Heart right ventricle (tissue), 16 donors: ENCODE measurements at regions not wholly inside any gene's neighbourhood (a gene's known extent, or its start where the extent isn't known, plus 50 kb on each side); places are given as distances from the start of the nearest gene placed in this dataset.

Experiments
- ATAC-seq, 8 donors: fragments of 200-7000 bp; cut with Tn5 transposase; one replicate each; pipeline ENCODE4 v1.9.1; 2020; ENCODE audit warnings: mild to moderate bottlenecking in 8 of 8, moderate library complexity in 8 of 8, moderate number of reproducible peaks in 1 of 8
- DNase-seq, 2 donors: peaks; one replicate each; pipeline ENCODE4 v3.0.0-alpha.2; 2020
- H3K27ac ChIP-seq, 10 donors: fragments of 200-600 bp; sonication (generic) in 2 of 10; one replicate each; pipeline versions ENCODE4 v1.5.0 to v1.8.0; 2020 to 2022; ENCODE audit warnings: mild to moderate bottlenecking in 3 of 10
- H3K27me3 ChIP-seq, 7 donors: fragments of 200-600 bp; one replicate each; pipeline ENCODE4 v1.8.0; 2021 to 2022; ENCODE audit warnings: mild to moderate bottlenecking in 2 of 7
- H3K36me3 ChIP-seq, 9 donors: fragments of 200-600 bp; sonication (generic) in 1 of 9; one replicate each; pipeline versions ENCODE4 v1.5.0 to v1.8.0; 2020 to 2022; ENCODE audit warnings: mild to moderate bottlenecking in 2 of 9
- H3K4me1 ChIP-seq, 9 donors: fragments of 200-600 bp; sonication (generic) in 1 of 9; one replicate each; pipeline versions ENCODE4 v1.5.0 to v1.8.0; 2020 to 2022; ENCODE audit warnings: mild to moderate bottlenecking in 4 of 9
- H3K4me3 ChIP-seq, 10 donors: fragments of 200-600 bp; sonication (generic) in 2 of 10; one replicate each; pipeline versions ENCODE4 v1.5.0 to v1.8.0; 2020 to 2022; ENCODE audit warnings: mild to moderate bottlenecking in 7 of 10, moderate library complexity in 2 of 10
- H3K9me3 ChIP-seq, 11 donors: fragments of 200-600 bp in 10 of 11; sonication (generic) in 2 of 11; one replicate each; pipeline versions ENCODE4 v1.5.0 to v1.8.0; 2013 to 2022; ENCODE audit warnings: mild to moderate bottlenecking in 2 of 11, control low read depth in 1 of 11, moderate library complexity in 1 of 11
- CTCF ChIP-seq, 9 donors: fragments of 200-600 bp; sonication (generic) in 2 of 9; IDR thresholded peaks; one replicate each; pipeline versions ENCODE4 v1.5.0 to v1.8.0; 2021 to 2022; ENCODE audit warnings: antibody characterized with exemption in 9 of 9, mild to moderate bottlenecking in 5 of 9, moderate library complexity in 1 of 9
- WGBS, 2 donors: extraction: QIAGEN DNeasy Blood & Tissue Kit; methylation state at CpG; one replicate each; pipeline ENCODE4 v1.1.7; 2013; ENCODE audit warnings: inconsistent platforms in 1 of 2; 5-methylcytosine and 5-hydroxymethylcytosine counted together
- intact Hi-C, 10 donors: fragments of 100-400 bp; cut with DNase I; formaldehyde crosslinking; loops; one replicate each; pipeline versions ENCODE4 v1.11.1 to v1.14.2; 2022
- donor health status: Arrhythmogenic right ventricular cardiomyopathy.
- donor health status: ischemic (EF 13 %, LVEDD 7.1; RV severe dilation, severe dysfunction).
- donor health status: healthy with polysubstance abuse.
- donor health status: DM: no; HTN: yes; CAD: no.
- donor health status: DM: no; HTN: no; CAD: no.
- donor health status: ischemic (EF 25% LVEDD 6.9; RV normal size, moderate dysfunction).
- donor health status: ischemic (EF 25% LVEDD 5.7; RV mildly dilated, moderate dysfunction).
- donor health status: healthy.
- donor health status: DM: yes; HTN: yes; CAD: no.
- donor health status: Ischemic cardiomyopathy.
- donor health status: ischemic (EF 35%, LVEDD 5.7; RV mildly dilated, moderate dysfunction).
- donor health status: nonischemic (EF 11% LVEDD 7.7; RV severe dilation, severe dysfunction).
- donor health status: DM: yes; HTN: yes; CAD: no.
- donor health status: PGD.
- donor health status: ischemic (EF 29% LVEDD 5.4; RV normal size, mild dysfunction).
- donor health status: nonischemic (EF 23%, LVEDD 6.1; RV moderate dilation, normal function).

- Histone ChIP-seq H3K27ac (no peak overlapping the region), H3K27me3 (peaks cover 0 to 3% (median 0%) of the 10 kb centered on the region in 7 donors), H3K4me1 (peaks cover 0 to 4% (median 0%) of the 10 kb centered on the region in 9 donors), H3K36me3 (no peaks in the 10 kb centered on the region), H3K9me3 (no peaks in the 10 kb centered on the region), H3K4me3 (no peak overlapping the region)
- 78 to 86% methylated on average over 8 of the region's 8 CpGs for WGBS, 2 donors
- intact Hi-C loops, result no loop called here
- ATAC-seq (no peak), DNase-seq (no peak)
- TF ChIP-seq CTCF (IDR thresholded peaks at IDR 0.05), result no peak
These were observed 110.2 kb downstream of the KLF5 start for GRCh38 chr13:73168953-73169401.

GRCh38 chr13:73168226-73168952 lies 109.6 kb downstream of the KLF5 start:
- no peak for ATAC-seq
- H3K9me3 ChIP-seq, result no peaks in the 10 kb centered on the region
- DNase-seq, result no peak
- no peaks in the 10 kb centered on the region for H3K36me3 ChIP-seq
- H3K27me3 ChIP-seq, result peaks cover 0 to 3% (median 0%) of the 10 kb centered on the region in 7 donors
- H3K27ac ChIP-seq, result no peak overlapping the region
- no peak for TF ChIP-seq CTCF (IDR thresholded peaks at IDR 0.05)
- intact Hi-C loops, result no loop called here
- 72 to 73% methylated on average over 1 of the region's 1 CpG for WGBS, 2 donors
- H3K4me3 ChIP-seq, result no peak overlapping the region
- H3K4me1 ChIP-seq, result peaks cover 0 to 4% (median 0%) of the 10 kb centered on the region in 9 donors

GRCh38 chr13:73167028-73167820 lies 108.4 kb downstream of the KLF5 start:
- H3K27me3 ChIP-seq, result peaks cover 0 to 3% (median 0%) of the 10 kb centered on the region in 7 donors
- ATAC-seq (no peak), DNase-seq (no peak)
- peaks cover 0 to under 1% (median 0%) of the 10 kb centered on the region in 9 donors for H3K4me1 ChIP-seq
- H3K27ac ChIP-seq, result no peak overlapping the region
- no peaks in the 10 kb centered on the region for H3K36me3 ChIP-seq
- no peak for TF ChIP-seq CTCF (IDR thresholded peaks at IDR 0.05)
- 59 to 69% methylated on average over 4 of the region's 4 CpGs for WGBS, 2 donors
- no peak overlapping the region for H3K4me3 ChIP-seq
- intact Hi-C loops, result no loop called here
- H3K9me3 ChIP-seq, result no peaks in the 10 kb centered on the region

GRCh38 chr13:73166204-73166603 lies 107.4 kb downstream of the KLF5 start:
- 78 to 87% methylated on average over 2 of the region's 2 CpGs for WGBS, 2 donors

More at GRCh38 chr13:73166204-73166603, 107.4 kb downstream of the KLF5 start:
- no peak overlapping the region for H3K27ac ChIP-seq
- no peaks in the 10 kb centered on the region for H3K36me3 ChIP-seq
- intact Hi-C loops, result no loop called here
- H3K27me3 ChIP-seq, result peaks cover 0 to 3% (median 0%) of the 10 kb centered on the region in 7 donors
- H3K4me3 ChIP-seq, result no peak overlapping the region
- H3K4me1 ChIP-seq, result no peaks in the 10 kb centered on the region
- no peaks in the 10 kb centered on the region for H3K9me3 ChIP-seq
- TF ChIP-seq CTCF (IDR thresholded peaks at IDR 0.05), result no peak
- DNase-seq (no peak), ATAC-seq (no peak)
